Large intestine (tissue), 3 donors: ENCODE measurements at regions not wholly inside any gene's neighbourhood (a gene's known extent, or its start where the extent isn't known, plus 50 kb on each side); places are given as distances from the start of the nearest gene placed in this dataset.

Experiments used
- DNase-seq, 2 donors: peaks; one replicate each; pipeline versions ENCODE4 v3.0.0 to v3.0.0-alpha.2; 2013
- H3K27ac ChIP-seq: one replicate; pipeline ENCODE4 v1.5.1; 2013; ENCODE audit warnings: low read length
- H3K27me3 ChIP-seq: 2 replicates; pipeline ENCODE4 v1.6.1; 2013; ENCODE audit warnings: low read length; ENCODE audit not compliant: control insufficient read depth, insufficient read depth
- H3K36me3 ChIP-seq: 2 replicates; pipeline ENCODE4 v1.6.1; 2013; ENCODE audit warnings: low read length; ENCODE audit not compliant: control insufficient read depth, insufficient read depth
- H3K4me1 ChIP-seq: one replicate; pipeline ENCODE4 v1.6.1; 2013; ENCODE audit warnings: low read length; ENCODE audit not compliant: control insufficient read depth, insufficient read depth
- H3K4me3 ChIP-seq: one replicate; pipeline ENCODE4 v1.5.1; 2013; ENCODE audit warnings: low read length
- H3K9me3 ChIP-seq: one replicate; pipeline ENCODE4 v1.6.1; 2013; ENCODE audit warnings: mild to moderate bottlenecking, low read depth, low read length, moderate library complexity; ENCODE audit not compliant: control insufficient read depth
- WGBS: methylation state at CpG from one replicate; pipeline ENCODE4 v1.1.5; 2013; ENCODE audit warnings: low lambda C conversion rate; ENCODE audit not compliant: insufficient coverage; 5-methylcytosine and 5-hydroxymethylcytosine counted together

DNA sequence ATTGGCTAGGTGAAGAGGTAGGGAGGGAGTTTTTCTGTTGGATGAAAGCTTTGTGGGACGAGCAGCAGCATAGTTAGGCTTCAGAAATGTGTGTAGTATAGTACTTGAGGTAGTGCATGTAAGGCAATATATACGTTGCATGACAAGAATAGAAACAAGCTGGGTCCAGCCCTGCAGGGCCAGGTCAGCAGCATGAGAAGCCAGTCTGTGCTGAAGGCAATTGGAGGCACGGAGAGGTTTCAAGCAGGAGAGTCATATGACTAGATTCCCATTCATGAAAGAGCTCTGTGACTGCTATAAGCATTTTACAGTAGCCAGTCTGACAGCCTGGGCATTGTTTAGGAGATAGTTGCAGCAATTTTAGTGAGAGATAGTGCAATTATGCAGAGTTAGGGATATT is 84.2 kb upstream of the DSCAM start:
- Histone ChIP-seq H3K27ac (no peak overlapping the region), H3K4me1 (no peaks in the 10 kb centered on the region), H3K4me3 (no peak overlapping the region), H3K9me3 (no peaks in the 10 kb centered on the region), H3K27me3 (no peaks in the 10 kb centered on the region), H3K36me3 (no peaks in the 10 kb centered on the region)
- no peak for DNase-seq
- no CpG with 5 or more reads among the region's 3 CpGs for WGBS

- no peaks in the 10 kb centered on the region for H3K36me3 ChIP-seq
- DNase-seq = no peak
- no peaks in the 10 kb centered on the region for H3K4me1 ChIP-seq
- no peaks in the 10 kb centered on the region for H3K9me3 ChIP-seq
- no CpG with 5 or more reads among the region's 2 CpGs for WGBS
- H3K27me3 ChIP-seq = no peaks in the 10 kb centered on the region
- no peak overlapping the region for H3K27ac ChIP-seq
- no peak overlapping the region for H3K4me3 ChIP-seq
Measured at GRCh38 chr21:40936178-40936577, 89.2 kb upstream of the DSCAM start.

DNA sequence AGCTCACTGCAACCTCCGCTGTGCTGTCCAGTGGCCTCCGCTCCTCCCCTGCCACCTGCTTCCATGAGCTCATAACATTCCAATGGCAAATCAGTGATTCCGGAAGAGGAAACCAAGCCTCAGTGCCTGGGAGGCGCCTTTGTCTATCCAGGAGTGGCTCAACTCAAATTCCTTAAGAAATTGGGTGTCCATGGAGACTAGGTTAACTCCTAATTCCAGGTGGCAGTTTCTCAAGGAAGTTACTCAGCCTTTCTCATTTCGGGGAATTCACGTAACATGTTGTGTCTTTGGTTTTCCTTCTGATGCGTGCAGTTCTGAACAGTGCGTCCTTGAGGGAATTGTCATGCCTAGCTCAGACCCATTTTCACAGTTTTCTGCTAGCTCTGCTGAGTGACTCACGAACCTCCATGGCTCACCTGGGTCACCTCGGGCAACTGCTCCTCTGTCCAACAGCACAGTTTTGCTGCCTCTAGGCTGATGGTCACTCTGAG is 89.9 kb upstream of the DSCAM start:
- H3K9me3 ChIP-seq = no peaks in the 10 kb centered on the region
- no peak overlapping the region for H3K27ac ChIP-seq
- no peaks in the 10 kb centered on the region for H3K4me1 ChIP-seq
- no CpG with 5 or more reads among the region's 10 CpGs for WGBS
- DNase-seq = no peak
- no peaks in the 10 kb centered on the region for H3K27me3 ChIP-seq
- H3K36me3 ChIP-seq = no peaks in the 10 kb centered on the region
- H3K4me3 ChIP-seq = no peak overlapping the region

GRCh38 chr21:40938078-40938477 is 91.1 kb upstream of the DSCAM start:
- WGBS = 92% methylated on average over 2 of the region's 2 CpGs

GRCh38 chr21:40938611-40939010 is 91.7 kb upstream of the DSCAM start:
- Histone ChIP-seq H3K27ac (no peak overlapping the region), H3K4me1 (no peaks in the 10 kb centered on the region), H3K27me3 (no peaks in the 10 kb centered on the region), H3K4me3 (no peak overlapping the region), H3K36me3 (no peaks in the 10 kb centered on the region), H3K9me3 (no peaks in the 10 kb centered on the region)
- DNase-seq = no peak
- 93% methylated on average over 2 of the region's 4 CpGs for WGBS

More at GRCh38 chr21:40938078-40938477, 91.1 kb upstream of the DSCAM start:
- Histone ChIP-seq H3K4me3 (no peak overlapping the region), H3K9me3 (no peaks in the 10 kb centered on the region), H3K27me3 (no peaks in the 10 kb centered on the region), H3K27ac (no peak overlapping the region), H3K36me3 (no peaks in the 10 kb centered on the region), H3K4me1 (no peaks in the 10 kb centered on the region)
- DNase-seq = no peak

DNA sequence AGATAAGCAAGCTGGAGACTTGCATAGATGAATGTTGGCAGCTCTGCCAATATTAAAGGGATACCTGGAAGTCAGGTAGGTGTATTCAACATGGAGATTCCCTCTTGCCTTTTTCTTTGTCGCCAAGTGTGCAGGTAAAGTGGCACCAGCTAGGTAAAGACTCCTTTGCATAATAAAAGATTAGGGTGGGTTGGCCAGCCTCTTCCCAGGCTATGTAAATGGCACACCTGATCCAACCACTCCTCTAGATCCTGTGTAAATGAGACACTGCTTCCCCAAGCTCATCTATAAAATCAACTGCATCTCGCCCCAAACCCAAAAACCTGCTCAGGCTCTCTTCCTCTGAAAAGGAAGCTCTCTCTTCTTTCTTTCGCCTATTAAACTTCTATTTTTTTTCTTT is 100.8 kb upstream of the DSCAM start:
- no peaks in the 10 kb centered on the region for H3K9me3 ChIP-seq
- WGBS = 75% methylated on average over 3 of the region's 3 CpGs
- no peak overlapping the region for H3K27ac ChIP-seq
- no peaks in the 10 kb centered on the region for H3K4me1 ChIP-seq
- no peaks in the 10 kb centered on the region for H3K36me3 ChIP-seq
- no peaks in the 10 kb centered on the region for H3K27me3 ChIP-seq
- no peak overlapping the region for H3K4me3 ChIP-seq
- no peak for DNase-seq

GRCh38 chr21:40950970-40951369 is 104.0 kb upstream of the DSCAM start:
- H3K27me3 ChIP-seq = no peaks in the 10 kb centered on the region

DNA sequence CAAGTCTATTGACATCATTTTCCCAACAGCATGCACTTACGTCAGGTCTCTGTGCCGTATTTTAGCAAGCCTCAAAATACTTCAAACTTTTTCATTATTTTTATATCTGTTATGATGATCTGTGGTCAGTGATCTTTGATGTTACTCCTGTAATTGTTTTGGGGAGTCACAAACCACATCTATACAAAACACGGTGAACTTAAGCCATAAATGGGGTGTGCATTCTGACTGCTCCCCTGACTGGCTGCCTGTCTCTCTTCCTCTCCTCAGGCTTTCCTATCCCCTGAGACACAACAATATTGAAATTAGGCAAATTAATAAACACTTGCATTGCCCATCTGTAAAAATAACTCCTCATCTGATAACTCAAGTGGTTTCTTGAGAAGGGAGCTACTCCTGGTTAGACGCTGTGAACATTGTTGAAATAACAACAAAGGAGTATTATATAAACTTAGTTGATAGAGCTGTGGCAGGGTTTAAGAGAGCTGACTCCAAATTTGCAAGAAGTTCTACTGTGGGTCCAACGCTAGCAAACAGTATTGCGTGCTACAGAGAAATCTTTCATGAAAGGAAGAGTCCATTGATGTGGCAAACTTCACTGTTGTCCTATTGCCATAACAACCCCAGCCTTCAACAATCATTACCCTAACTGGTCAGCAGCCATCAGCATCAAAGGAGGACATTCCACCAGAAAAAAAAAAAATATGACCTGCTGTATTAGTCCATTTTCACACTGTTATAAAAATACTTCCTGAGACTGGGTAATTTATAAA is 105.8 kb upstream of the DSCAM start:
- 100% methylated on average over 1 of the region's 6 CpGs for WGBS

More at GRCh38 chr21:40950970-40951369, 104.0 kb upstream of the DSCAM start:
- H3K4me3 ChIP-seq = no peak overlapping the region
- H3K27ac ChIP-seq = no peak overlapping the region
- no peak for DNase-seq
- no peaks in the 10 kb centered on the region for H3K36me3 ChIP-seq
- no peaks in the 10 kb centered on the region for H3K9me3 ChIP-seq
- no peaks in the 10 kb centered on the region for H3K4me1 ChIP-seq

DNA sequence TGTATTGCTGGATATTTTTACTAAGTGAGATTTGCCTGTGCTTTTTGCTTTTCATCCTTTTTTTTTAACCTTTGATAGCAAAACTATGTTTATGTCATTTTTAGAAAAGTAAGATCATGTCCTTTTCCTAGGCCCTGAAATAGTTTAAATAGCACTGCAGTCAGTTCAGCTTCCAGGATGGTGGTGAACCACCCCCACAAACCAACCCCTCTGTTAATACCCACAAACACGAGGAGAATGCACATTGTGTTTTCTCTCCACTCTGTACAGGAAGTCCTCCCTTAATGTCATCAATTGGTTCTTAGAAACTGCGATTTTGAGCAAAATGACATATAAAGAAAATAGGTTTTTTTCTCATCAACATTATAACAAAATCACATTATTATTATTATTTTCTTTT is 117.7 kb upstream of the DSCAM start:
- Histone ChIP-seq H3K27me3 (no peaks in the 10 kb centered on the region), H3K4me1 (no peaks in the 10 kb centered on the region), H3K27ac (no peak overlapping the region), H3K4me3 (no peak overlapping the region), H3K36me3 (no peaks in the 10 kb centered on the region), H3K9me3 (no peaks in the 10 kb centered on the region)
- DNase-seq = no peak
- WGBS = 70% methylated on average over 2 of the region's 2 CpGs

More for the DNA sequence above, 105.8 kb upstream of the DSCAM start:
- H3K27ac ChIP-seq = no peak overlapping the region
- DNase-seq = no peak
- no peaks in the 10 kb centered on the region for H3K27me3 ChIP-seq
- no peak overlapping the region for H3K4me3 ChIP-seq
- H3K4me1 ChIP-seq = no peaks in the 10 kb centered on the region
- H3K36me3 ChIP-seq = no peaks in the 10 kb centered on the region
- H3K9me3 ChIP-seq = no peaks in the 10 kb centered on the region

GRCh38 chr21:40967771-40968170 is 120.8 kb upstream of the DSCAM start:
- Histone ChIP-seq H3K4me1 (no peaks in the 10 kb centered on the region), H3K4me3 (no peak overlapping the region), H3K9me3 (no peaks in the 10 kb centered on the region), H3K27ac (no peak overlapping the region), H3K27me3 (no peaks in the 10 kb centered on the region), H3K36me3 (no peaks in the 10 kb centered on the region)
- 100% methylated on average over 1 of the region's 3 CpGs for whole genome bisulfite sequencing
- DNase-seq = no peak

DNA sequence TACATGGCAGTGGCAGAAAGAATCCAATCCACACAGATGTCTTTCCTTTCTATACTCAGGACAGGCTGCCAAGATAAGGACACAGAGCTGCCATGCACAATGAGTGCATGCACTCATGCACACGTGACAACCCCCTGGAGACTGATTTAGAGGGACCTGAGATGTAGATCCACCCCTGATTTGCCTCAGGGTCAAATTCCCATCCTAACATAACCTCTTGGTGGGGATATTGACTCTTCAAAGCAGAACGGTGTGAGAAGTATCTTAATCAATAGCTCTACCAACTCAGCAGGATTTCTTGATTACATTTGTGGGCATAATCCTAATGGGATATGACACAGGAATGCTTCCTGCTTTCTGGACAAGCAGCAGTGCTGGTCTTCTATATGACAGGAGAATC is 125.2 kb upstream of the DSCAM start:
- Histone ChIP-seq H3K9me3 (no peaks in the 10 kb centered on the region), H3K27me3 (no peaks in the 10 kb centered on the region), H3K4me3 (no peak overlapping the region), H3K36me3 (no peaks in the 10 kb centered on the region), H3K4me1 (no peaks in the 10 kb centered on the region), H3K27ac (no peak overlapping the region)
- no CpG with 5 or more reads among the region's 2 CpGs for WGBS
- DNase-seq = no peak
